HG03571 (cell line): ENCODE measurements at regions not wholly inside any gene's neighbourhood (a gene's known extent, or its start where the extent isn't known, plus 50 kb on each side); places are given as distances from the start of the nearest gene placed in this dataset.

ENCODE experiments used
- ATAC-seq: cut with Tn5 transposase; IDR thresholded peaks from one replicate; pipeline ENCODE4 v1.9.1; 2021; ENCODE audit not compliant: unreplicated experiment

DNA sequence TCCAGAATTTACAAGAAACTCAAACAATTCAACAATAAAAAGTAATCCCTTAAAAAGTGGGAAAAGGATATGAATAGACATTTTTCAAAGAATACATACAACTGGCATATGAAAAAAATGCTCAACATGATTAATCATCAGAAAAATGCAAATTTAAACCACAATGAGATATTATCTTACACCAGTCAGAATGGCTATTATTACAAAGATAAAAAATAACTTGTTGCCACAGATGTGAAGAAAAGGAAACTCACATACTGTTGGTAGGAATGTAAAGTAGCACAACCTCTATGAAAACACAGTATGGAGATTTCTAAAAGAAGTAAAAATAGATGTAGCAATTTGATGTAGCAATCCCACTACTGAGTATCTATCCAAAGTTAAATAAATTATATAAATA is 65.1 kb upstream of the DIAPH2 start:
- no peak for ATAC-seq

DNA sequence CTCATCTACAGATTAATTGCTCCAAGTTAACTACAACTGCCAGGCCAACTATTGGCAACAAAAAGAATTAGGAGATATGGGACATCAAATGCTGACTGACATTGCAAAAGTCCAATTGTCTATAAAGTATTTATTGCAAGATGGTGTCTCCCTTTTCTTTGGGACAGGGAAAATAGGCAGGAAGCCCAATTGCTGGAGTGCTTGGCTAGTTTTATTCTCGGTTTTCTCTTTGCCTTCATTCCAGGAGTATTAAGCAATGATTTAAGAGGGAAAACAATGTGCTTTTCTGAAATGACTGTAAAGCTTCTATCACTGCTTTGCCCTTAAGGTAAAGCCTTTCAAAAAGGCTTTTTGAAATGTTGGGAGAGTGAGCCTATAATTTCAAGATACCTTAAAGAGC is 62.8 kb upstream of the DIAPH2 start:
- ATAC-seq, result no peak
